HG03135 (cell line): ENCODE measurements at regions not wholly inside any gene's neighbourhood (a gene's known extent, or its start where the extent isn't known, plus 50 kb on each side); places are given as distances from the start of the nearest gene placed in this dataset.

Experiments used
- ATAC-seq: cut with Tn5 transposase; IDR thresholded peaks from one replicate; pipeline ENCODE4 v1.9.1; 2021; ENCODE audit warnings: mild to moderate bottlenecking, moderate library complexity; ENCODE audit not compliant: unreplicated experiment

- no peak for ATAC-seq
These were observed 150.7 kb upstream of the SFRP2 start for GRCh38 chr4:153939570-153939969.

DNA sequence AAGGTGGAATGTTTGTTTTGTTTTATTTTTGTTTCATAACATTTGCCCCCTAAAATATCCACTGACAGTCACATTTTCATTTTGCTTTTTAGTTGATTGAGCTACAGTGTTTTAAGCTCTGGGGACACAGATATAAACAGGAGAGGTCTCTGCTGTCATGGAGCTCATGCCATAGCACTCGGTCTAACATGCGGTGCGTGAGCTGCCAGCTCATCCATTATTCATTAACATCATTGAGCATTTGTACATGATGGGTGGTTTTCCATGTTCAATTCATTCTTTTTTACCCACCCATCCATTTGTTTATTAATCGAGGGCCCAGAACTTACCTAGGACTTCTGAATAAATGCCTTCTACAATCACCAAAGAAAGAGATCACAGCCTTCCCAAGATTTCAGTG, 150.1 kb upstream of the SFRP2 start:
- no peak for ATAC-seq

GRCh38 chr4:153937289-153937688, 148.4 kb upstream of the SFRP2 start:
- ATAC-seq: no peak

GRCh38 chr4:153936121-153936520, 147.2 kb upstream of the SFRP2 start:
- ATAC-seq: no peak

DNA sequence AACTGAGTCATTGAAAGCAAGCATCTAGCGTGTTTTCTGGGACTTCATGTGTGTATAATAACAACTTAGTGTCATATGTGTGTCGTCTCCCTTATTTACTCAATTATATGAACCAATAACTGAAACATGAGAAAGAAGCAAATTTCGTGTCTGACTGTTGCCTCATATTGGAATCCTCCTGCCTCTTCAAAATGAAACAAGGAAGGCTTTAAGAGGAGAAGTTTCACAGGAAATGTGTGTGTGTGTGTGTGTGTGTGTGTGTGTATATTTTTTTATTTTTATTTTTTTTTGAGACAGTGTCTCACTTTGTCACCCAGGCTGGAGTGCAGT, 145.8 kb upstream of the SFRP2 start:
- no peak for ATAC-seq

DNA sequence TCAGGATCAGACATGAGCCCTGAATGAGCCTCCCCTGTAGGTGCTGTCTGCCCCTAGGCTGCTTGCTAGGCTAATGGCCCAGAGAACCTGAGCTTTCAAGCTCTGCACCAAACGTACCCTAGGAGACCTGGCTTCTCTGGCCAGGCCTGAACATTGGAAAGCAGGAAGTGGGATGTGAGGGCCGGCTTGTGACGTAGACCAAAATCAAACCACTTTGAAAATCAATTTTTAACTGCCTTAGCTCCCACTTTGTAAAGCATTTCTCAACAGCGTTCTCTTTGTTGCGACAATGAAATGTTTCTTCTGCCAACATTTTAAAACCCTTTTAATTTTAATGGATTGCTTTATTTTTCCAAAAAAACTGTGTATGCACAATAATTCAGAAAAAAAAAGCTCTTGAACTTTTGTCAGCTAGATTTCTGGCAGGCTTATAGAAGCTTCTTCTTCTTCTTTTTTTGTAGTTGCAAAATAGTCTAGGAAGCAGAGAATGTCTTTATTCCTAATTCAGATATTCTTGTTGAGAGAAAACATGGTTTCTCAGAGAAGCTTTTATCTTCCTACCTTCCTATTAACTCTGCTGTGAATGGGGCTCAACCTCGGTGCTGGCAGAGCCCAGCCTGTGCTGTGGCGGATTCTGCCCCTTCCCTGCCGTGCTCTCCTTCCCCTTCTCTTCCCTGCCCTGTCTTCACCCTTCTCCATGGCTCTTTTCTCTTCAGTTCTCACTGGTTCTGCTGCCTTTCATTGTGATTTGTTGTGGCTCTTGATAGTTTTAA, 145.2 kb upstream of the SFRP2 start:
- no peak for ATAC-seq

DNA sequence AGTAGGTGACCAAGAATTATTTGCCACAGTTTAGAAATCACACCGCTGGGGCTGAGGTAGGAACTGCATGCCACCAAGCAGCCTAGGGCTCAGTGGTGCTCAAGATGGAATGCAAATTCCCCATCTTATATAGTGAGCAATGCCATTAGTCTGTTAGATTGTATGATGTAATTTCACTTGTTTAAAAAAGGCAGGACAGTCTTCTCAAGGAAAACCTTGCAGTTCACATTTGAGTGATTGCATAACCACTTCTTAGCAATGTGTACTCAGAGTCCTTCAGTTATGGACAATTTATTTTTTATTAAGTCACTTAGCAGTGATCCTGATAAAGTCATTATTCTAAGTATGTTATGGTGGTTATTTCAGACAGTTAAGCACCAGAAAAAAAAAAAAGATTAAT, 142.9 kb upstream of the SFRP2 start:
- ATAC-seq: no peak

DNA sequence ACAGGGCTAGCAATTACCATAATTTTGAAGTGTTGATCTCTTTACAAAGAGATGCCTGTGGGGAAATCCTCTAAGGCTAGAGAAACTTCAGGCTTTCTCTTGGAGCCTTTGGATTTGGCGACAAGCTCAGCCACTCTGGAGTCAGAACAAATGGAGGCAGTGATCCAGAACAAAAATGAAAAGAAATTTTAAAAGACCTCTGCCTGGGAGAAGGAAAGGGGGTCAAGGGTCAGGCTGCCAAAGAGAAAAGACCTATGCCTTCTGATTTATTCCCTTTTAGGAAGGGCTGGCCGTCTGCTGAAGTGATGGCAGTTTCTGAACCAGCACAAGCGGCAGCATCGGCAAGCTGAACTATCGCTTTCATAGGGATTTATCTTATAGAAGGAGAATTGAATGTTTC, 140.8 kb upstream of the SFRP2 start:
- no peak for ATAC-seq

DNA sequence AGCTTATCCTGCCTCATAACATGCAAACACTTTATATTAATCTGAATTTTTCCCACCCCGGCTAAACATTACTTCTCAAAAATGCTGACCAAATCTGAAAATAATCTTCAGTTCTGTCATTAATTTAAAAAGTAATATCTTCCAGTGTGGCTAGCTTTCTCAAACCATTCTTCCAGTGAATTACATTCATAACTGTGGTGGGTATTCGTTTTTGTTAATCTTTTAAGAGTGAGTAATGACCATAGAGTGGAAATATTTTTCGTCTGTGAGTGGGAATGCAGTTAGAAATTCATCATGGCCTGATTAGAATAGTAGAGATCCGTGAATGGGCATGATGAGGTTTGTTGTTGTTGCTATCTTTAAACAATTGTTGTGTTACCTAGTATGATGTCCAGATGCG, 138.6 kb upstream of the SFRP2 start:
- ATAC-seq: no peak

DNA sequence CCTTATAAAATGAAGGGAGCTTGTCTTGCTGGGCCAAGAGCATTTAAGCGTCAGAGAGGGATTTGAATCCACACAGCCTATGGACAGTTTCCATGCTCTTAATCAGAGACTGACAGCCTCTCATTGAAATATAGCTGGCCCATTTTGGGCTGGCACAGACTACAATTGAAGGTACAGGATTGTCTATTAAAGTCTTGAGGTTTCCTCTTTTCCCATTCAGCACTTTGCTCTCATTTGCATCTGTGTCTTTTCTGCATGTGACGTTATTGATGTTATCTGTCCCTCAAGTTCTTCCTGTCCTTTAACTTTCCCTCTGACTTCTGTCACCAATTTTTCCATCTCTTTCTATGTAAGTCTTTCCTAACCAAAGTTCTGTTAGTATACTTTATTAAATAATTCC, 133.3 kb upstream of the SFRP2 start:
- no peak for ATAC-seq

- no peak for ATAC-seq
These were observed 130.8 kb upstream of the SFRP2 start for GRCh38 chr4:153919667-153920066.

- peak; percentile 92 for ATAC-seq
These were observed 127.4 kb upstream of the SFRP2 start for GRCh38 chr4:153916273-153916755.

GRCh38 chr4:153912301-153912700, 123.4 kb upstream of the SFRP2 start:
- no peak for ATAC-seq

DNA sequence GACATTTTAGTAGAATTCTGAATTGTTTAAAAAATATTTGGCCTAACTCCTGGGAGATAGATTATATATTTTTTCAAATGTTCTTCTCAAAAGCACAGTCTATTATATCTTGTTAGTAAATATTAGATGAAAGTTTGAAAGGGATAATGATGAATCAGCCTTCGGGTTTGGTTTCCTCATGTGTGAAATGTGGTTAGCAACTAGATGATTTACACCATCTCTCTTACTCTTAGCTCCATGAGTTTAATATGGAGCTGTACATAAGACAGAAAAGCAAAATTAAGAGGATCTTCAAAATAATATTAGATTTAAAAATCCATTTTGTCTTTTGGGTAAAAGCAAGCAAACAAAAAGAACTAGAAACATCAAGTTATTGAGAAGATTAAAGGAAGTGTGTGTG, 120.8 kb upstream of the SFRP2 start:
- ATAC-seq: no peak

DNA sequence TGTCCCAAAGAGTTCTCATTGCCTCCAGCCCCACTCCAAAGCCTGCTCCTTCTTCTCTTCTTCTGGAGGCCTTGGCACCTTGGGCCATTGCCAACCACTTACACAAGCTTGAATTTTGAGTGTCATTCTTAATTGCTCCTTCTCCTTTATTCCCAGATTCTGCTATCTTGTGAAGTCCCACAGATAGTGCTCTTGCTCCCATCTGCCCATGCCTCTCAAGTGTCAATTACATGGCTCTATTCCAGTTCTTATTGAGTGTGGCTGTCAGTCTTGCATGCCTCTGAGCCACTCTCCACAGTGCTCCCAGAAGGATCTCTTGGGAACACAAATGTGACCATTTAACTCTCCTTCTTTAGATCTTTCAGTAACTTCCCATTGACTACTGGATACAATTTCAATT, 117.3 kb upstream of the SFRP2 start:
- ATAC-seq: no peak

DNA sequence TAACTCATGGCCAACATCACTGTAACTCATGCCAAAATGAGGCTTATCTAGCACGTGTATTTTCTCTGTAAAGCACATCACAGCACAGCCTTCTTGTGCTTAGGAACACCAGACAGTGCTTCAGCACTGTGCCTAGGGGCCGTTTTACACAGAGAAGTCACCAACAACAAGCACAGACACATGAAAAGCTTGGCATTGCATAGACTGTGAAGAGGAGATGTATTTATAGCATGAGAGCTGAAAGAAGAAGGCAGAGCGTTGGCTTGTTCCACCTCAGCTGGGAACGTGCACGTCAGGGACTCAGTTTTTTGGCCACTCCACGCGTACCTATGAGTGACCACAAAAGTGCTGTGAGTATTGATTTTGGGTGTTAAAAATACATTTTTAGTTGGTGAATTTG, 116.3 kb upstream of the SFRP2 start:
- no peak for ATAC-seq

- ATAC-seq: no peak
These were observed 115.1 kb upstream of the SFRP2 start for GRCh38 chr4:153904011-153904410.

DNA sequence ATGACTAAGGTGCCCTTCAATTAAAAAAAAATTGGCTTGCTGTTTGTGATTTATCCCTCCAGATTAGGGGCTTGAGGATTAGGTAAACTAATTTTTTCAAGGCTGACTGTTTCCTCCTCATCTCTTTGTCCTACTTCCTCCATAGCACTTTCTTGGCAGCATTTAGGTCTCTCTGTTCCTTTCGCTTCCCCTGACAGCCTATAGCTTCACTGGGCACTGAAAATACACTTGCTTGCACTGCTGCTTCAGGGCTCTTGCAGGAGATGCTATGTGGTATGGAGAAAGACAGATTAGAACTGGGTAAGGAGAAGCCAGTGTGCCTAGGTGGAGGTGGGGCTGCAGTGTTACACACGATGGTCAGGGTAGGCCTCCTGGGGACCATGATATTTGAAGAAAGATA, 112.3 kb upstream of the SFRP2 start:
- ATAC-seq: no peak

GRCh38 chr4:153900426-153900825, 111.5 kb upstream of the SFRP2 start:
- no peak for ATAC-seq

DNA sequence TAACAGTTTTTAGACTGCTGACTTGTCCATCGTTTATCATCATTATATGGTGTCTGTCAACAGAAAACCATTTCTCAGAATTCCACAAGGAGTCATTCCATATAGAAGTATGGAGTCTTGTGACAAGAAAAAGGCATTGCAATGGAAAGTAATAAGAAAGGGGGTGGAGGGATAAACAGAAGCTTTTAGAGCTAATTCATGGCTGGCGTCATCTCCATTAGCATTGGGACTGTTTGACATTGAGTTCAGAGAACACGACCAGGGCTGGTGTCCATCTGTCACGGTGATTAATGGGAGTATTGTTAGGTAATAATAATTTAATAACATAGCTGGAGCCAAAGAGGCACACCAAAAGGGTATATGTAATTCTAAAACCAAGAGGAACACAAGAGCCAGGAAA, 101.9 kb upstream of the SFRP2 start:
- no peak for ATAC-seq

GRCh38 chr4:153887217-153887616, 98.3 kb upstream of the SFRP2 start:
- no peak for ATAC-seq

GRCh38 chr4:153884325-153884724, 95.4 kb upstream of the SFRP2 start:
- no peak for ATAC-seq

GRCh38 chr4:153880983-153881382, 92.1 kb upstream of the SFRP2 start:
- ATAC-seq: no peak
